ENCODE measurements at regions not wholly inside any gene's neighbourhood (a gene's known extent, or its start where the extent isn't known, plus 50 kb on each side); places are given as distances from the start of the nearest gene placed in this dataset.

GRCh38 chr1:222073307-222073995, 331.6 kb upstream of the DUSP10 start:
- TF ChIP-seq CTCF (IDR thresholded peaks at IDR 0.05) (no peak), POLR2A (IDR thresholded peaks at IDR 0.05) (no peak), EP300 (IDR thresholded peaks at IDR 0.05) (no peak)

Data from stomach (tissue), 4 donors.